ENCODE measurements at regions not wholly inside any gene's neighbourhood (a gene's known extent, or its start where the extent isn't known, plus 50 kb on each side); places are given as distances from the start of the nearest gene placed in this dataset.
A peak's percentile ranks its signal among the peaks of the same experiment; 100 is the strongest.

DNA sequence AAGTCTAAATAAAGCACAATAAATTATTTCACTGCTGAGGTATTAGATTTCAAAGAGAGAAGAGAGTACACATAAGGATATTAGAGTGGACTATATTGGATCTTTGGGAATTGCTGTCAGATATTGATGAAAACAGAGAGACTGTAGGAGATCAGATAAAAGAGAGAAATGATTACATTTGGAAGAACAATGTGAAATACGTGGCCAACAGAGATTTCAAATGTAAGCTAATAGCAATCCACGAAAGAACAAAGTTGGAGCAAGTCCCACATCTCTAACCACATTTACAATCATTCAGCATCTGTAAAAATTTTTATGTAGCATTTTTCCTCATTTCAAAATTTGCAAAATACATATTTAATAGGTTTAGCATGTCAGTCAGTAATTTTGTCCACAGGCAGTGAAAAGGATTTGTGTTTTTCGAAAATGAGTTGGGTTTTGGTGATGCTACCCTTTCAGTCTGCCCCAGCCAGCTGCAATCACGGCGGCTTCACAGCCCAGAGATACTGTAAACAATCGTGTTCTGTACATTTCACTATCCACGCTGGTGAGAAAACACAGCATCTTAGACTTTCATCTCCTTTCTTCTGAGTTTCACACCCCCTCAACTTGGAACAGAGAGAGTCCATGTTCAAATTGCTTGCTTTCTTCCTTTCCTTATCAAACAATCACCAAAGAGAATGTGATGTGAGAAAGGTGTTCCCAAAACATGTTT is 209.1 kb upstream of the LYPLAL1 start:
- no peak for DNase-seq (ENCODE audit: low read depth in 4 of 4, low spot score in 3 of 4)

DNA sequence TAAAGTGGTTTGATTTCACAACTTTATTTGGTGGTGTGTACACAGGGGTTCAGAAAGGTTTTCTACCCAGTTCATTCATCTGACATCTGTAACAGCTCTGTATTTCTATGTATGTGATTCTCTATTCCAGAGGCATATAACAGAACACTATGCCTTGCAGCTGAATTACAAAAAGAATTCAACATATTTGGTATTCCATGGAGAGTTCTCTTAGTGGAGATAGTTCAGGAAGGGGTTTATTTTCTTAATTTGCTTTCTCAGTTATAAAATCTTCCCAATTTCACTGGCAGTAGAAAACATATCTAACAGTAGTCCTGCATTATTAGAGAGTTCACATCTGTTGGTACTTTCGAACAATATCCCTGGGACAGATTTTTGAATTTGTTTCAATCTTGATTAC is 207.9 kb upstream of the LYPLAL1 start:
- no peak for DNase-seq (ENCODE audit: low read depth in 4 of 4, low spot score in 3 of 4)

DNA sequence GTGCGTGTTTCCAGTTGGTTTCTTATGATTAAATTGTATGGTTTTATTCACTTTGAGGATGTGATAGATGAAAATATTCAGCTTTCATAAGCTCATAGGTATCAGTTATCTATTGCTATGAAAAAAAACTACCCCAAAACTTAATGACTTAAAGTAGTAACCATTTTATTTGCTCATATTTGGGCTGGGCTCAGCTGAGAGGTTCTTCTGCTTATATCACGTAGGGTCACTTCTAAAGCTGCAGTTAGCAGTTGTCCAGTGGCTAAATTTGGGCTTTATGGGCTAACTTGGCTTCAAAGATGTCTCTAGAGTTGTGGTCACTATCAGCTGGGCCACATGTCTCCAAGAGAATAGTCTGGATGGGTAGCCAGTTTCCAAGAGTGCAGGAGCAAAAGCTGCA is 206.4 kb upstream of the LYPLAL1 start:
- DNase-seq (ENCODE audit: low read depth in 4 of 4, low spot score in 3 of 4) = no peak

DNA sequence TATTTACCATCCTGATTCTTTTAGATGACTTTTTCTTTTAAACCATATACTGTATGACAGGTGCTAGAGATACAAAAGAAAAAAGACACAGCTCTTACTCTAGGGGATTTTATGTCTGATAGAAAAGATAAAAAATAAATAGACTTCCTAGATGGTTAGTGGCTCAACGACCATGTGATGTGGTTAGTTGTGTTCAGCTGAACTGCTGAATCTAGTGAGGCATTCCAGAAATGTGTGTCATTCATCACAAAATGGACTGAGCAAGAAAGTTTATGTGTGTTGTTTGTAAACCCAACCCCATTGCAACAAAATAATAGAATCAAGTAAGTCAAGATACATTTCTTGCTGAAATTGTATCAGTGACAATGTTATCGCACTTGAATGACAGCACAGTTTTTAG is 205.8 kb upstream of the LYPLAL1 start:
- DNase-seq (ENCODE audit: low read depth in 4 of 4, low spot score in 3 of 4) = no peak

DNA sequence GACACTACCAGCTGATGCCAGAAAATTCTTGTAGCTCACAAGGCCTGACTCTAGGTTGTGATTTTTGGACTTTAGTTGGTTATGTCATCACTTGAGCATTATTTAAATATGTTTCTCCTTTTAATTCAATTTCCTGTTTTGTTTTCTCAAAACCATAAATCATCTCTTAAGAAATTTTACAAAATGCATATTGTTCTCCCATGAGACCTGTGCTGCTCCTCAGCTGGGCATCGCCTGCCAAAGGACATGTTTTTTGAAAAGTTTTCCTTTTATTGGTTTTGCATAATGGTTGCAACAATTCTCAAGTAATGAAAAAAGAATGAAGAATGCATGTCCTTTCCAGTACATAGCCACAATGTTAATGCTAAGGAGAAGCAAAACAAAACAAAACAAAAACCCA is 204.7 kb upstream of the LYPLAL1 start:
- DNase-seq (ENCODE audit: low read depth in 4 of 4, low spot score in 3 of 4) = no peak

DNA sequence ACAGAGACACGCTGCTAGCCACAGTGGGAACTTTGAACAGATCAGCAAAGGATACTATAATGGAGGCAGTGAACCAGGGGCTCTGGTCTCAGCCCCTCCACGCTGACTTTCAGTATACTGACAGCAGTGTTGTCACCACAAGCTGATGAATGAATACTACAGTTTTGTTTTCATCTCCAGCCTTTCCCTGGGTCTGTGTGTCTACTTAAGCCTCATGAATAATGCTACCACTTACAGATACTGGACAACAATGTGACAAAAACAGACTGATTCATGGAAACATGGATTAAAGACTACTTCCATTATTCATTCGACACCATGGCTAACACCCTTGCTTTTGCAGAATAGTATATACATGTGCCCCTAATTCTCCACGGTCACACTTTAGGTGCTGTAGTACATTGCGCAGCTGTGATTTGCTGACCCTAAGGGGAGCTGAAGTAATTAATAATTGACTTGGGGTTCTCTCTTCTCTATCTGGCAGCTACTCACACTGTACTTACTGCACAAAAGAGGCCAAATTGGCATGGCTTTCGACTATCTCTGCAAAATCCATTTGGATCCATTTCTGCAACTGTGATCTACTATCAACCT is 203.2 kb upstream of the LYPLAL1 start:
- no peak for DNase-seq (ENCODE audit: low read depth in 4 of 4, low spot score in 3 of 4)

DNA sequence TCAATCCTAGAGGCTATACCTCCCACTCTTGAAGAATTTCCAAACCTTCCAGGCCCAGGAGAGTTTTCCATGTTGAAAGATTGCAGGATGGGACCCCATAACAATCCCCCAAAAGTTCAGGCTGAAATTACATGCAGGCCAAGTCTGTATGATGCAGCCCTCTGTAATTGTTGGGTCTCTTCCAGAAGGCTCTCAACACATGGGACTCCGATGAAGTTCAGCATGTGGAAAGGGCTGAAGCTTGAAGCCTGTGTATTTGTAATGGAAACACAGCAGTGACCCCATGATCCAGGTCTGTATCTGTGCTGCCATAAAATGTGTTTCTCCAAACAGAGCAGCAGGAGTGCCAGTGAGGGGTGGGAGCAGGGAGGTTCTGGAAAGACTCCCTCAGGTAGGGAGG is 202.5 kb upstream of the LYPLAL1 start:
- peak; percentile 8 to 37 (median 26) for DNase-seq (ENCODE audit: low read depth in 4 of 4, low spot score in 3 of 4)

DNA sequence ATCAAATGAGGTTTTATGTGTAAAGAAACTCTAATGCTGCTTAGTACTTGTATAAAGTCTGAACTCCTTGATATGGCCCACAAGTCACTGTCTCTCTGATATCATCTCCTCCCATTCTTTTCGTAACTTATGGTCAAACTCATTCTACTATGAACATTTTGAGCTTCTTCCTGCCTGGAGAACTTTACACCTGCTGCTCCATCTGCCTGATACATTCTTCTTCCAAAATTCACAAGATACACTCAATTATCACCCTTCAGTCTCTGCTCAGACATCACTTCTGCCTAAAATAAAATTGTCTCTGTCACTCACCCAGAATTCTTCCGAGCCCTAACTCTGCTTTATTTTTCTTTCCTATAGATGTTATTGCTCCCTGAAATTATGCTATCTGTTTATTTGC is 192.8 kb upstream of the LYPLAL1 start:
- no peak for DNase-seq (ENCODE audit: low read depth in 4 of 4, low spot score in 3 of 4)

DNA sequence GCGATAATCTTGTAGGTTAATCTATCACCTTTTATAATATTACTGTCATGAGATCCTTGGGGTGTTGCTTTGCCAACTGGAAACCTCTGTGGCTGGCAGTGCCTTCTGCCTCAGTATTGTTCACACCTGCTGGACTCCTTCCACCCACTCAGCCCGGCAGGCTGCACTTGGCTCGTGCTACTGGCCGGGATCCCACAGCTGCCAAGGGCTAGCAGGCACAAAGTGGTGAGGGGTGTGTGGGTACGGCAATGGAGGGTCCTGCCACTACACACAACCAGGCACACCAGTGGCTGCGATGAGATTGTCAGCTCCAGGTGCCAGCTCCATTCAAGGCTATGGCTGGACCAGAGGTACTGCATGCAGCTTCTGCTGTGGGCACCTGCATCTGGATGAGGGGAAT is 191.2 kb upstream of the LYPLAL1 start:
- no peak for DNase-seq (ENCODE audit: low read depth in 4 of 4, low spot score in 3 of 4)

DNA sequence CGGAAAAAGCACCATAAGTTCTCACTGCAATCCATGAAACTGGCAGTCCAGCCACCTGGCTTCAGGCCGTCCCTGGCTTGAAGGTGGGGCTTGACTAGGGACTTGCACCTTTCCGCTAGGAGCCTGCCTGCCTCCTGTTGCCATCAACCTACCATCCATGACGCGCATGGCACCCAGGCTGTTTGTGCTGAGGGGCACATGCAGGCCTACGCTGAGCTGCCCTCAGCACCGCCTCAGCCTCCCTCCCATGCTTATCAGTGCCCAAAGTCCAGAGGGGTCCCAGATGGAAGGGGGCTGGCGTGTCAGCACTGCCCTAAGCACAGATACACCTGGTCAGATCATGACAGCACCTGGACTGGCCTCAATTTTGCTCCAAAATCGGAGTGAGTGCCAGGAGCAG is 190.2 kb upstream of the LYPLAL1 start:
- DNase-seq (ENCODE audit: low read depth in 4 of 4, low spot score in 3 of 4) = no peak

DNA sequence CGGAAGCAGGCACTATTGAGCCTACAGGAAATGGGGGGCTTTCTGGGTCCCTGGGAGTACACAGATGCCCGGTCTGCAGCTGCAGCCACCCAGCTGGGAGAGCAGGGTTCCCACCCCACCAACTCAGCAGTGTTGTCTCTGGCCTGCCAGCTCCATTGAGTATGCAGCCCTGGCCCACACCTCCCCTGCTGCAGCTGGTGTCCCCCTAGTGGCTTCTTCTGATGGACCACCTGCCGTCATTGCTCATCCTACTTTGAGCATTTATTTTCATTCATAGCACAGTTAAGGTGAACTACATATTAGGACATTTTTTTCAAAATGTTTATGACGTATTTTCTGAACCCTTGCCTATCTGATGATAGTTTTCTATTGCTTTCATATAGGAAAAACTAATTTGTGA is 189.8 kb upstream of the LYPLAL1 start:
- DNase-seq (ENCODE audit: low read depth in 4 of 4, low spot score in 3 of 4) = no peak

DNA sequence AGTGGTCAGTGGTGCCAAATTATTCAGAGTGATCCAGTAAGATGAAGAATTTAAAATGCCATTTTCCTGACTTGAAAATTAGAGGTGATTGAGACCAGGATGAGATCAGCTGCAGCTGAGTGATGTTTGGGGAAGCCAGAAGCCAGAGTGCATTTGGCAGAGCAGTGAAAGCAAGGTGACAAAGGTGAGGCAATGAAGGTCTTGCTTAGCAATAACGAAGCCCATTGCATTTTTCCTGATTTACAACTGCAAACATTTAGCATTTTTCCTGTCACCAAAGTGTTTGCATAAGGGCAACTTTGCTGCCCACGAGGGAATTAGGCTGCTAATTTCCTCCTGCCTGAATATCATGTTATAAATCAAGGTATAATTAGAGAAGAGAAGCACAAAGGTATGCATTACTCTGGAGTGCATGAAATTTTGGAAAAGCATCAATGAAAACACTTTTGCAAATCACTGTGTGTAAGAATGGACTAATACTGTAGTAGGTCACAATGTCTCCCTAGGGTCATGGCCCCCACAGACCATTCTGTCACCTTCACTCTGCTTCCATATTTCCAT is 188.2 kb upstream of the LYPLAL1 start:
- no peak for DNase-seq (ENCODE audit: low read depth in 4 of 4, low spot score in 3 of 4)

DNA sequence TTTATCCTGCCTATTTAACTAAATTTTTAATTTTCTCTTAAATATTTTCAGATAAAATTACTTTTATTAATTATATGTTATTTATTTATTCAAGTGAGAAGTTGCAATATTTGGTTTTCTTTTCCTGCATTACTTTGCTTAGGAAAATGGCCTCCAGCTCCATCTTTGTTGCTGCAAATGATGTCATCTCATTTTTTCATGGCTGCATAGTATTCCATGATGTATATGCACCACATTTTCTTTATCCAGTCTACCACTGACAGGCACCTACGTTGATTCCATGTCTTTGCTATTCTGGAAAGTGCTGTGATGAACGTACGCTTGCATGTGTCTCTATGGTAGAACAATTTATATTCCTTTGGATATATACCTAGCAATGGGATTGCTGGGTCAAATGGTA is 186.9 kb upstream of the LYPLAL1 start:
- no peak for DNase-seq (ENCODE audit: low read depth in 4 of 4, low spot score in 3 of 4)

DNA sequence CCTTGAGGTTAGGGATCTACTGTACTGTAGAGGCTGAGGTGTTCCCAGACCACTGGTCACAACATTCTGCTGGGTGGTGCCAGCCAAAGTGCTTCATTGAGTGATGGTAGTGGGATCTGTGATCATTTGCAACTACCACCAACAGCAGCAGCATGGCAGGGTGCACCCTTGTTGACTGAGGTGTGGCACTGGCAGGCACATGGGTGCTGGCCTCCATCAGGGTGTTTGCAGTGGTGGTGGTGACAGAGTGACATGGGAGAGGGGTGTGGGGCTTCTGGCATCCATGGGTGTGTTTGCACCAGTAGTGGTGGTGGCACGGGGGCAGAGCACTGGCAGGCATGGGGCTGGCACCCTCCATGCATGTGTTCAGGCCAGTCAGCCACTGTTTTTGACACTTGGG is 183.7 kb upstream of the LYPLAL1 start:
- DNase-seq (ENCODE audit: low read depth in 4 of 4, low spot score in 3 of 4) = no peak

DNA sequence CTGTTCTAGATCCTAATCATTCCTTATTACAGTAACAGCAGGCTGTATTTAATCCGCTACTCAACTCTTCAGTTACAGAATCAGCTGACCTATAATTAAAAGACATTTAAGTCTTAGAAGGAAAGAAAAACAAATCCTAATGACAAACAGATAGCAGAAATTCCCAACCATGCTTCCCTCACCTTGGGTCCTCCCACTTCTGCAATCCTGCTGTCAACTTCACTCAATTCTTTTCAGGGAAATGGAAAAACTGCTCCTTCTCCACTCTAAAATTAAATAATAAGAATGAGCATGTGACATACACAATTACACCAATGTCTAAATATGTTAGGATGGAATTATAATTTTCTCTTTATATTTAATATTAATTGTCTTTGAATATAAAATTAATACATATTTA is 182.6 kb upstream of the LYPLAL1 start:
- DNase-seq (ENCODE audit: low read depth in 4 of 4, low spot score in 3 of 4) = no peak

DNA sequence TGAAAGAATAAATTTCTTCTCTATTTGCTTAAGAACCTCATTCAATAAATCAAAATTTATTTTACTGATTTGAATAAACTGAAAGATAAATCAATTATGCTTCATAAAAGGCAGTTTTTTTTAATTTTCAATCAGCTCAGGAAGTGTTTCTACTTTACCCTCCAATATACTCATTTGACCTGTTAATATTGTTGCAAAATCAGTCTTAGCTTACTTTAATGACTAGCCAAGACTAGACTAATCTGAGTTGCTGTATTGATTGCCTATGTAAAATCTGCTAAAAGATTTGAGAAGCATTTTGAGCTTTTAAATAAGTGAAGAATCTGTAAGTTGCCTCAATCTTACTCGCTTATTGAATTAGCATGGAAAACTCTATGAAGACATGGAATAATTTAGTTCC is 179.1 kb upstream of the LYPLAL1 start:
- no peak for DNase-seq (ENCODE audit: low read depth in 4 of 4, low spot score in 3 of 4)

DNA sequence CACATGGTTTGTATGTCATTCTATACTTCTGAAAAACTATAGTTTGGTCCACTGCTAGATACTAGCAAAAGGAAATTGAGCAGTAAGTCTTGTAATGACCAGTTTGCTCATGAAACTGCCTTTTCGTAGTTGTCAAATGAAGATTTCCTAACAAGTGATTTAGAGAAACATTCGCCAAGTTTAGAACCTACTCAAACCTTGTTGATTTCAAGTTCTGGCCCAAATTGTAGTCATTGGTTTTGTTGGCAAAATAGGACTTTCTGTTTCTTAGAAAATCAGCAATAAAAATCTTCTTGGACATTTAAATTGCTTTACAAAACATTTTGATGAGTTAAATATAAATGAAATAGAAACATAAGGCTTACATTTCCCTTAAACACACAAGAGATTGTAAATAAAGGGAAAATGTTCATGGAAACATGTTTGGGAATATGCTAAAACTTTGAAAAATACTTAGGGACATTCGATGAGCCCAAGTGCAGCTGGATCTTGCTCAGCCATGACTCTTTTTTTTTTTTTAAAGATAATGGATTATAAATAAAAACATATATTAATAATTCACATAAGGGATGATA is 178.5 kb upstream of the LYPLAL1 start:
- no peak for DNase-seq (ENCODE audit: low read depth in 4 of 4, low spot score in 3 of 4)

DNA sequence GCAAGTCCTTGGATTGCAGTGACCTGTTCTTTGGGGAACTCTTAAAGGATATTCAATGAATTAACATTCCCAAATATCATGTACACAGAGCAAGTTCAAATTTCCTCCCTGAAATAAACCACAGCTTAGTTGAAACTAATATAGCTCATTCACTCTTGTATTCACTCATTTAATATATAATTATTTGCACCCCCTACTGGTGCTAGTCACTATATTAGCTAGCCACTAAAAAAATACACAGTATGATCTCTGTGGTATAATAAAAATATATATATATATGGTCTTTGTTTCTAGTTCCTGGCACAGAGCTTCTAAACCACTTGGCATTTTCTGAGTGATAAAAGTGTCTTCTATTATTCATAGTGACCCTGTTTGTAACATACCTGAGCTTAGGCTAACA is 177.3 kb upstream of the LYPLAL1 start:
- no peak for DNase-seq (ENCODE audit: low read depth in 4 of 4, low spot score in 3 of 4)

DNA sequence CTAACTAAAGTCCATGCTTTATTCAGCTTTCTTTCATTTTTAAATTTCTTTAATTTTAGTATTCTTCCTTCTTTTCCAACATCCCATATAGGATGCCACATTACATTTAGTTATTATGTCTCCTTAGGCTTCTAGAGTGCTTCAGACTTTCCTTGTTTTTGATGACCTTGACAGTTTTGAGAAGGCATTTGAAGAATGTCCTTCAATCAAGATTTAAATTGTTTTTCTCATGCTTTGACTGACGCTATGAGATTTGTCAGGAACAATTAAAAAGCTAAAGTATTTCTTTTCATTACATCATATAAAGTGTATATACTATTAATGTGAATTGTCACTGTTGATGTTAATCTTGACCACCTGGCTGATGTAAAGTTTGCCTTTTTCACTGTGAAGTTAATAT is 173.7 kb upstream of the LYPLAL1 start:
- no peak for DNase-seq (ENCODE audit: low read depth in 4 of 4, low spot score in 3 of 4)

DNA sequence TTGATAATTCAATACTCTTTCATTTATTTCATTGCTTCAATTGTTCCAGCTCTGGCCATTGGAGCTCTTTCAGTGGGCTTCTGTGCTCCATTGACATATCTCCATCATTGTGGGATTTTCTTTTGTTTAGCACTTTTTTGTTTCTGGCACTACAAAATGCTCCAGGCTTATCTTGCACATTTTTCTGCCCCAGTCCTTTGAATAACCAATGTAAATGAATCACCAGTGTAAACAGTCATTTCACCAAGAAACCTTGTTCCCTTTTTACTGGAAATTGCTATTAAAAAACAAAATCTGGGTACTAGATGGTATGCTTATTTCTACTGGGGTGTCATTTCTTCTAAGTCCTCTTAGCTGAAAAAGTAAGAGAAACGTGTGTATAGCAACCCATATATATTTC is 173.0 kb upstream of the LYPLAL1 start:
- no peak for DNase-seq (ENCODE audit: low read depth in 4 of 4, low spot score in 3 of 4)

DNA sequence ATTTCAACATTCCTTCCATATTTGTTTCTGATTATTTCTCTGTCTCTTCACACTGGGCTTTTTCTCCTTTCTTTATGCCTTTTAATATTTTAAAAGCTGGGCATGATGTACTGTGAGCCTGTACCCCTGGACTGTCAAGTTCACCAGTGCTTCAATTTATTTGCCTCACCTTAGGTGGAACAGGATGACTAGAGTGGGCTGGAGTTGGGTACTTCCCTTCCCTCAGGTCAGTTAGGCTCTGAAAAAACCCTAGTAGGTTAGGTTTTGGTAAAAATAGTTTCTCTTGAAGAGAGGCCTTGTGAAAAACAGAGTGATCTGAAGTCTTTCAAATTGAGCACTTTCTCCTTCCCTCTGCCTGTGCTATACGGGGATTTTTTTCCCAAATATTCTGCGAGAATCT is 163.0 kb upstream of the LYPLAL1 start:
- DNase-seq (ENCODE audit: low read depth in 4 of 4, low spot score in 3 of 4) = no peak

DNA sequence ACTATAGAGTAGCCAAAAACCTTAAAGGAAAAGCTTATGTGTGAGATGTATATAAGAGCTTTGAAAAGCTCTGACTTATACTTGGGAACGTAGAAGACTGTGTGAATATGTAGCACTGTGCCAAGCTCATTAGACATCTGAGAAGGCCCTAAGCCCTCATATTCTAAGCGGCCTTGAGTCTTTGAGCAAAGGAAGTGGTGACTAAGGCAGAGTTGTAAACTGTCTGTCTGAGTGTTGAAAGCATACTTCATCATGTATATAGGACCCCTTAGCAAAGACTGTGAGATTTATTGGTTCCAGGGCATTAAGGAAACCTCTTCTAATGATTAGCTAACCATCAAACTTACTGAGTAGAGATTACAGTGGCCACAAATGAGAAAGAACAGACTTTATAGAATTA is 153.3 kb upstream of the LYPLAL1 start:
- DNase-seq (ENCODE audit: low read depth in 4 of 4, low spot score in 3 of 4) = no peak
